ENCODE measurements at regions not wholly inside any gene's neighbourhood (a gene's known extent, or its start where the extent isn't known, plus 50 kb on each side); places are given as distances from the start of the nearest gene placed in this dataset.

DNA sequence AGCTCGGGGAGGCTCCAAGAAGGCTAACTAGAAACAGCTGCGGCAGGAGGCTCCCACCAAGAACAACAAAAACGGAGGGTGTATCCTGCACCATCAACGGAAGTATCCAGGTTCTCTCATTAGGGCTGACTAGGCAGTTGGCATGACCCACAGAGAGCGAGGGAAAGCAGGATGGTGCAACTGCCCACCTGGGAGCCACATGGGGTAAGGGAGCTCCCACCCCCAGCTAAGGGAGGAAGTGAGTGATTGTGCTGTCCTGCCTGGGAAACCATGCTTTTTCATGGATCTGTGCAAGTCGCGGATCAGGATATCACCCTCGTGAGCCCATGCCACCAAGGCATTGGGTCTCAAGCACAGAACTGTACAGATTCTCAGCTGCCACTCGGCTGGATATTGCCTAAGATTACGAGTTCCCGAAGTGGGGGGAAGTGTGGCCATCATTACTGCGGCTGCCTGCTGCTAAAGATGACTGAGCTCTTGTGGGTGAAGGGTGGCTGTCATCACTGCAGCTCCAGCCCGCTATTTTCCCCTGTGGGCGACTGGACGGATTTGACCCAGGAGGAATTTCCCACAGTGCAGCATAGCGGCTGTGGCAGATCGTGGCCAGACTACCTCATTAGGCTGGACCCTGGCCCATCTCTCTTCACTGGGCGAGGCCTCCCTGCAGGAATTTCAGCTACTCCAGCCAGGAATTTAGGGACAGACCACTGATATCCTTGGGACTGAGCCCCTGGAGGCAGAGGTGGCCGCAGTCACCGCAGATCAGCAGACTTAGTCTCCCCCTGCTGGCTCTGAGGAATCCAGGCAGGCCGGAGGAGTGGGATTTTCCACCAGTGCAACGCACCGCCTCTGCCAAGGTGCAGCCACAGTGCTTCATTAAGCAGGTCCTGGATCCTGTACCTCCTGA, 515.7 kb downstream of the FRK start:
- TF ChIP-seq SUZ12 (IDR thresholded peaks at IDR 0.05; ENCODE audit: extremely low read depth, insufficient read depth, insufficient read length), result no peak
- no peak for TF ChIP-seq YY1 (IDR thresholded peaks at IDR 0.05; ENCODE audit: insufficient read depth, insufficient read length)
- TF ChIP-seq ZNF274 (IDR thresholded peaks at IDR 0.05; ENCODE audit: low read depth, low read length), result no peak
